ENCODE measurements at regions not wholly inside any gene's neighbourhood (a gene's known extent, or its start where the extent isn't known, plus 50 kb on each side); places are given as distances from the start of the nearest gene placed in this dataset.

DNA sequence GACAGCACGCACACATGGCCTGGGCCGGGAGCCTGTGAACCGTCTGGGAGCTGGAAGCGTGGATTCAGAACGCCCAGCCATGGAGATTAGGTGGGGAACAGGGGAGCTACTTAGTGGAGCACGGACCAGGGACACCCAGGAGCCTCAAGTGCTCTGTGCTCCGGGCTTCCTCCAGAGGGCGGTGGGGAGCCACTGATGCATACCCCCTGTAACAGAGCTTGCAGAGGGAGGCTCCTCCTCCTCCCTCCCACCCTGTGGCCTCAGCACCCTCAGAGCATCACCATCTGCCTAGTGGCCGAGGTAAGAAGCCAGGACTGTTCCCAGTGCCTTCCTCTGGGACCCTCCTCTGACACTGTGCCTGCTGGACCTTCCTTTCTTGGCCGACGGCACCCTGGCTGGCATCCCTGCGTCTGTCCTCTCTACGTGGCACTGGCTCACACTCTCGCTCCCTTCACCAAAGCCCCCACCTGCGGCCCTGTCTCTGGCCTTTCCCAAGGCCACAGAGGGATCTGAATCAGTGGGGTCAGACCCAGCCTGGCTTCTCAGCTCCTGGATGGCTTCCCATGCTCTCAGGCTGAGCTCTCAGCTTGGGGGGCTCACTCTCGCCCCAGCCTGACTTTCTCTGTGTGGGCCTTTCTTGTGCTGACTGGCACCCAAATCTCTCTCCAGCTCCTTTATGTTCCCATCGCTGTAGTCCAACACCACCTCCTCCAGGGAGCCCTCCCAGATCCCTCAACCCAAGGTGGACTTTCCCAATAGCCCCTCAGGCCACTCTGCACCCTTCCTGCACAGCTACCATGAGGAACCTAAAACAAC lies 780.9 kb downstream of the BRD1 start:
- Histone ChIP-seq H3K27ac (no peak overlapping the region), H3K79me2 (ENCODE audit: insufficient read depth) (no peaks in the 10 kb centered on the region), H3K4me1 (ENCODE audit: insufficient read depth) (no peaks in the 10 kb centered on the region), H3K4me2 (ENCODE audit: unreplicated experiment) (no peak overlapping the region), H3K4me3 (no peak overlapping the region), H2AFZ (no peak overlapping the region), H3K36me3 (ENCODE audit: low read depth) (no peaks in the 10 kb centered on the region), H3F3A (ENCODE audit: insufficient read depth) (no peaks in the 10 kb centered on the region), H3K27me3 (replicated peaks; ENCODE audit: insufficient read depth) (no peaks in the 10 kb centered on the region), H3K9me3 (ENCODE audit: low read depth) (no peaks in the 10 kb centered on the region), H3K9ac (no peak overlapping the region), H3K9me2 (ENCODE audit: insufficient read depth) (no peaks in the 10 kb centered on the region), H4K20me1 (ENCODE audit: insufficient read depth) (no peaks in the 10 kb centered on the region)
- DNase-seq = no peak
- in situ Hi-C loops (cut with MboI) = no loop called here
- 29 to 33% methylated on average over 17 of the region's 17 CpGs for whole genome bisulfite sequencing, 2 experiments (ENCODE audit: low coverage in 1 of 2, low lambda C conversion rate in 2 of 2, missing lambda C conversion rate in 2 of 2)
- TF ChIP-seq EZH2 (IDR thresholded peaks at IDR 0.05; ENCODE audit: insufficient read depth, poor library complexity, severe bottlenecking) (no peak), EZH2phosphoT487 (IDR thresholded peaks at IDR 0.05; ENCODE audit: insufficient read depth, low read depth) (no peak)

DNA sequence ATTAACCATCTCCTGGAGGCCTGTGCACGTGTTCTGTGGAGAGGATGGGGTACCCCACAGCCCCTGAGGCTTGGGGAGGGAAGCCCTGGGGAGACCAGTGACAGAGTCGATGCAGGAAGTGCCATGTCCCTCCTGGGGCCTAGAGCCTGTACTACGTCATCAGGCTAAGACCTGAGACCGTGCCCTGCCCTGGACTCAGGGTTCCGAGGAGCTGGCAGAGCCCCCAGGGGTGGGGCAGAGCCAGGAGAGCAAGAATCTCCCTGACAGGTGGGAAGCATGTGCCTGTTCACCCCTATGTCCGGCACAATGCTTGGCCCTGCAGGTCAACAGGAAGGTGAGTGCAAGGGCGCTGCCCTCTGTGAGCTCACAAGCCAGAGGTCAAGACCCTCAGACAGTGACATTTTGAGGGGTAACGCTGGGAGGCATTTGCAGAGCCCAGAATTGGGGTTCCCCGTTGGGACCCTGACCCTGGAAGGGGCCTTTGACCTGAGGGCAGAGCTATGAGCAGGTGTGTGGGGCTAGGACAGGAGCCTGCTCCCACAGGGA lies 781.6 kb downstream of the BRD1 start:
- WGBS, 2 experiments (ENCODE audit: low coverage in 1 of 2, low lambda C conversion rate in 2 of 2, missing lambda C conversion rate in 2 of 2) = 16 to 19% methylated on average over 9 of the region's 9 CpGs
- Histone ChIP-seq H3K9ac (no peak overlapping the region), H3K9me2 (ENCODE audit: insufficient read depth) (no peaks in the 10 kb centered on the region), H3K36me3 (ENCODE audit: low read depth) (no peaks in the 10 kb centered on the region), H3K4me3 (no peak overlapping the region), H3K4me2 (ENCODE audit: unreplicated experiment) (no peak overlapping the region), H3F3A (ENCODE audit: insufficient read depth) (no peaks in the 10 kb centered on the region), H3K27ac (no peak overlapping the region), H2AFZ (no peak overlapping the region), H3K27me3 (replicated peaks; ENCODE audit: insufficient read depth) (no peaks in the 10 kb centered on the region), H3K9me3 (ENCODE audit: low read depth) (no peaks in the 10 kb centered on the region), H4K20me1 (ENCODE audit: insufficient read depth) (no peaks in the 10 kb centered on the region), H3K79me2 (ENCODE audit: insufficient read depth) (no peaks in the 10 kb centered on the region), H3K4me1 (ENCODE audit: insufficient read depth) (no peaks in the 10 kb centered on the region)
- no peak for DNase-seq
- TF ChIP-seq EZH2phosphoT487 (IDR thresholded peaks at IDR 0.05; ENCODE audit: insufficient read depth, low read depth) (no peak), EZH2 (IDR thresholded peaks at IDR 0.05; ENCODE audit: insufficient read depth, poor library complexity, severe bottlenecking) (no peak)
- in situ Hi-C loops (cut with MboI) = no loop called here

DNA sequence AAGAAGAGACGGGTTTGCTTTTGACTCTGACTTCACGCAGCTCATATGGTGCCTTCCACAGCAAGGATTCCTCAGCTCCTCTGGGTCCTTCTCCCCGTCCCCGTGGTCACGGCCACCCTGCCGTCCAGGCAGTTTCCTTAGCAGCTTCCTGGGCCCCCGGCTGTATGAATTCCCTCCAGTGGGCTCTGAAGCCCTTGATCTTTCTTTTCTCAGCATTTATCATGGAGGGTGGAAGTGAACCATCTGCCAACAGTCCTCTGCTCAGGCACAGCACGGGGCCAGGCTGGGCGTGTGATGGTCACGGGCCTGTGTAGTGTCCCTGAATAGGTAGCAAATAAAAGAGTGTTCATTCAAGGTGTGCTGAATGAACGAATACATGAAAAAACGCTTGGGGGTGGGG lies 782.4 kb downstream of the BRD1 start:
- no peak overlapping the region for H3K4me2 ChIP-seq (ENCODE audit: unreplicated experiment)
- in situ Hi-C loops (cut with MboI) = no loop called here

GRCh38 chr22:49044776-49045175 lies 782.9 kb downstream of the BRD1 start:
- Histone ChIP-seq H3K27me3 (replicated peaks; ENCODE audit: insufficient read depth) (no peaks in the 10 kb centered on the region), H3K4me1 (ENCODE audit: insufficient read depth) (no peaks in the 10 kb centered on the region), H3K36me3 (ENCODE audit: low read depth) (no peaks in the 10 kb centered on the region), H3K9me3 (ENCODE audit: low read depth) (no peaks in the 10 kb centered on the region), H3F3A (ENCODE audit: insufficient read depth) (no peaks in the 10 kb centered on the region), H3K4me2 (ENCODE audit: unreplicated experiment) (no peak overlapping the region), H3K9ac (no peak overlapping the region), H3K4me3 (no peak overlapping the region), H3K27ac (no peak overlapping the region), H3K9me2 (ENCODE audit: insufficient read depth) (no peaks in the 10 kb centered on the region), H4K20me1 (ENCODE audit: insufficient read depth) (no peaks in the 10 kb centered on the region), H3K79me2 (ENCODE audit: insufficient read depth) (no peaks in the 10 kb centered on the region), H2AFZ (no peak overlapping the region)
- no peak for DNase-seq
- no peak for TF ChIP-seq EZH2 (IDR thresholded peaks at IDR 0.05; ENCODE audit: insufficient read depth, poor library complexity, severe bottlenecking)
- TF ChIP-seq EZH2phosphoT487 (IDR thresholded peaks at IDR 0.05; ENCODE audit: insufficient read depth, low read depth) = no peak
- in situ Hi-C loops (cut with MboI) = no loop called here
- WGBS, 2 experiments (ENCODE audit: low coverage in 1 of 2, low lambda C conversion rate in 2 of 2, missing lambda C conversion rate in 2 of 2) = 48 to 49% methylated on average over 12 of the region's 12 CpGs

More for the DNA sequence above, 782.4 kb downstream of the BRD1 start:
- Histone ChIP-seq H3K9ac (no peak overlapping the region), H2AFZ (no peak overlapping the region), H3K4me3 (no peak overlapping the region), H3K27ac (no peak overlapping the region), H3K4me1 (ENCODE audit: insufficient read depth) (no peaks in the 10 kb centered on the region), H3K9me2 (ENCODE audit: insufficient read depth) (no peaks in the 10 kb centered on the region), H3F3A (ENCODE audit: insufficient read depth) (no peaks in the 10 kb centered on the region), H3K79me2 (ENCODE audit: insufficient read depth) (no peaks in the 10 kb centered on the region), H3K9me3 (ENCODE audit: low read depth) (no peaks in the 10 kb centered on the region), H3K36me3 (ENCODE audit: low read depth) (no peaks in the 10 kb centered on the region), H4K20me1 (ENCODE audit: insufficient read depth) (no peaks in the 10 kb centered on the region), H3K27me3 (replicated peaks; ENCODE audit: insufficient read depth) (no peaks in the 10 kb centered on the region)
- WGBS, 2 experiments (ENCODE audit: low coverage in 1 of 2, low lambda C conversion rate in 2 of 2, missing lambda C conversion rate in 2 of 2) = 25 to 29% methylated on average over 12 of the region's 12 CpGs
- DNase-seq = no peak
- TF ChIP-seq EZH2 (IDR thresholded peaks at IDR 0.05; ENCODE audit: insufficient read depth, poor library complexity, severe bottlenecking) (no peak), EZH2phosphoT487 (IDR thresholded peaks at IDR 0.05; ENCODE audit: insufficient read depth, low read depth) (no peak)
